Vagina (tissue), 2 donors: ENCODE measurements at regions not wholly inside any gene's neighbourhood (a gene's known extent, or its start where the extent isn't known, plus 50 kb on each side); places are given as distances from the start of the nearest gene placed in this dataset.

Experiments
- POLR2A ChIP-seq, 2 donors: fragments of 450-650 bp; IDR thresholded peaks; one replicate each; pipeline ENCODE4 v1.6.1; 2017; ENCODE audit warnings: antibody characterized with exemption in 2 of 2, mild to moderate bottlenecking in 2 of 2, moderate library complexity in 2 of 2
- POLR2AphosphoS5 ChIP-seq, 2 donors: sonication (generic); formaldehyde crosslinking; IDR thresholded peaks; one replicate each; pipeline ENCODE4 v1.9.0; 2017; ENCODE audit warnings: antibody characterized with exemption in 2 of 2, mild to moderate bottlenecking in 2 of 2, low read depth in 1 of 2; ENCODE audit not compliant: insufficient read depth in 1 of 2
- TF ChIP-seq, protein P1 (sequence below), 3 experiments: fragments of 450-650 bp in 2 of 3; fragments of 200-600 bp in 1 of 3; sonication (generic) in 1 of 3; IDR thresholded peaks; one replicate each; pipeline ENCODE4 v1.5.1; 2017 to 2019; ENCODE audit warnings: antibody characterized with exemption in 3 of 3, mild to moderate bottlenecking in 2 of 3, moderate library complexity in 2 of 3

DNA sequence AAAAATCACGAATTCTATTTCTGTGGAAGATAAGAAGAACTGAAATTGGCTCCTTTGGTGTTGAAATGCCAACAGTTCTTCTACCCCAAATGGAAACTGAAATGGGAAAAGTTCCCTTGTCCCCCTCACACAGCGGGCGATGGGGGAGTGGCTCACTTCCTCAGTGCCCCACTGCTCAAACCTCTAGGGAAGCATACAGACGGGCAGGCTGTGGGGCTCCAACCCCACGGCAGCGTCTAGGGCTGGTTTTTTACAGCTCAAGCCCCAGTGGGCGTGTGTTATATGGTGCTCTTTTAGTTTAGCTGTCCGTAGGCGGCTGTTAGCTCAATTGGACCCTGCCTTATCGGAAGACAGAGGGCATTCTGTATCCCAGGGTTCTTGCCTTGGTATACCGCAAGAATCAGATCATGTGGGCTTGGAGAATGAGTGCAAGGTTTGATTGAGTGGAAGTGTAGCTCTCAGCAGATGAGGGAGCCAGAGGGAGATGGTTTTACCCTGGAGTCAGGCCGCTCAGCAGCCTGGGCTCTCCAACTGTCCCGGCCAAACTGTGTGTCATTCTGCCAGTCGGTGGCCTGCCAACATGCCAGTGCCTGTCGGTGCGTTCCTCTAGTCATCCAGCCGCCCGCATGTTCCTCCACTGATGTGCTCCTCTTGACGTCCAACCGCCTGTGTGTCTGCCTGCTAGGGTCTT, 166.3 kb upstream of the ZNF608 start:
- TF ChIP-seq, protein P1, sequence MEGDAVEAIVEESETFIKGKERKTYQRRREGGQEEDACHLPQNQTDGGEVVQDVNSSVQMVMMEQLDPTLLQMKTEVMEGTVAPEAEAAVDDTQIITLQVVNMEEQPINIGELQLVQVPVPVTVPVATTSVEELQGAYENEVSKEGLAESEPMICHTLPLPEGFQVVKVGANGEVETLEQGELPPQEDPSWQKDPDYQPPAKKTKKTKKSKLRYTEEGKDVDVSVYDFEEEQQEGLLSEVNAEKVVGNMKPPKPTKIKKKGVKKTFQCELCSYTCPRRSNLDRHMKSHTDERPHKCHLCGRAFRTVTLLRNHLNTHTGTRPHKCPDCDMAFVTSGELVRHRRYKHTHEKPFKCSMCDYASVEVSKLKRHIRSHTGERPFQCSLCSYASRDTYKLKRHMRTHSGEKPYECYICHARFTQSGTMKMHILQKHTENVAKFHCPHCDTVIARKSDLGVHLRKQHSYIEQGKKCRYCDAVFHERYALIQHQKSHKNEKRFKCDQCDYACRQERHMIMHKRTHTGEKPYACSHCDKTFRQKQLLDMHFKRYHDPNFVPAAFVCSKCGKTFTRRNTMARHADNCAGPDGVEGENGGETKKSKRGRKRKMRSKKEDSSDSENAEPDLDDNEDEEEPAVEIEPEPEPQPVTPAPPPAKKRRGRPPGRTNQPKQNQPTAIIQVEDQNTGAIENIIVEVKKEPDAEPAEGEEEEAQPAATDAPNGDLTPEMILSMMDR (IDR thresholded peaks at IDR 0.05) = no peak
- TF ChIP-seq POLR2A (IDR thresholded peaks at IDR 0.05) (no peak), POLR2AphosphoS5 (IDR thresholded peaks at IDR 0.05; ENCODE audit: insufficient read depth in 1 of 2, low read depth in 1 of 2) (no peak)
